Memory B cell (primary cell): ENCODE measurements at regions not wholly inside any gene's neighbourhood (a gene's known extent, or its start where the extent isn't known, plus 50 kb on each side); places are given as distances from the start of the nearest gene placed in this dataset.

Experiments
- ATAC-seq: fragments of 150-1000 bp; cut with Tn5 transposase; 2 replicates; pipeline ENCODE4 v1.10.0; 2021; ENCODE audit warnings: low read depth, mild to moderate bottlenecking, moderate library complexity
- DNase-seq, 2 donors: peaks; one replicate each; pipeline ENCODE4 v3.0.0; 2022; ENCODE audit warnings: low spot score in 2 of 2
- H3K27ac Mint-ChIP-seq: one replicate; pipeline ENCODE4 v1.8.0; 2022; ENCODE audit warnings: mild to moderate bottlenecking, moderate library complexity, mixed read lengths
- H3K27me3 Mint-ChIP-seq: one replicate; pipeline ENCODE4 v1.8.0; 2022; ENCODE audit warnings: mixed read lengths
- H3K36me3 Mint-ChIP-seq: one replicate; pipeline ENCODE4 v1.8.0; 2022; ENCODE audit warnings: mild to moderate bottlenecking, mixed read lengths
- H3K4me1 Mint-ChIP-seq: one replicate; pipeline ENCODE4 v1.8.0; 2022; ENCODE audit warnings: mixed read lengths
- H3K4me3 Mint-ChIP-seq: one replicate; pipeline ENCODE4 v1.8.0; 2022; ENCODE audit warnings: mild to moderate bottlenecking, moderate library complexity, mixed read lengths
- H3K9me3 Mint-ChIP-seq: one replicate; pipeline ENCODE4 v1.8.0; 2022; ENCODE audit warnings: mixed read lengths

GRCh38 chr4:176009254-176009653 is 56.4 kb upstream of the WDR17 start:
- H3K27me3 Mint-ChIP-seq = no peaks in the 10 kb centered on the region
- H3K4me3 Mint-ChIP-seq = no peak overlapping the region
- no peaks in the 10 kb centered on the region for H3K36me3 Mint-ChIP-seq
- H3K27ac Mint-ChIP-seq = no peak overlapping the region
- peaks cover 19% of the 10 kb centered on the region for H3K4me1 Mint-ChIP-seq
- ATAC-seq = no peak
- peaks cover 1% of the 10 kb centered on the region for H3K9me3 Mint-ChIP-seq
- no peak for DNase-seq

- Mint-ChIP-seq H3K9me3 (peaks cover 6% of the 10 kb centered on the region), H3K27ac (no peak overlapping the region)
Measured at GRCh38 chr4:176011529-176011928, 54.1 kb upstream of the WDR17 start.

GRCh38 chr4:176013476-176014247 is 52.0 kb upstream of the WDR17 start:
- H3K27ac Mint-ChIP-seq = peak overlapping the region; percentile 52
- H3K4me1 Mint-ChIP-seq = peaks cover 24% of the 10 kb centered on the region
- DNase-seq (peak in 1 of 2 donors; percentile 26), ATAC-seq (peak; percentile 94)
- H3K9me3 Mint-ChIP-seq = peaks cover 6% of the 10 kb centered on the region
- peak overlapping the region; percentile 60 for H3K4me3 Mint-ChIP-seq
- no peaks in the 10 kb centered on the region for H3K27me3 Mint-ChIP-seq
- H3K36me3 Mint-ChIP-seq = peaks cover 3% of the 10 kb centered on the region

More at GRCh38 chr4:176011529-176011928, 54.1 kb upstream of the WDR17 start:
- Mint-ChIP-seq H3K4me1 (peaks cover 24% of the 10 kb centered on the region), H3K36me3 (peaks cover 3% of the 10 kb centered on the region), H3K4me3 (no peak overlapping the region), H3K27me3 (no peaks in the 10 kb centered on the region)
- DNase-seq = no peak
- no peak for ATAC-seq

- H3K4me3 Mint-ChIP-seq = peak overlapping the region; percentile 38
- H3K4me1 Mint-ChIP-seq = peaks cover 24% of the 10 kb centered on the region
- H3K27me3 Mint-ChIP-seq = no peaks in the 10 kb centered on the region
Measured at GRCh38 chr4:176014583-176015108, 51.0 kb upstream of the WDR17 start.

More at GRCh38 chr4:176014583-176015108, 51.0 kb upstream of the WDR17 start:
- H3K9me3 Mint-ChIP-seq = peaks cover 5% of the 10 kb centered on the region
- no peak for ATAC-seq
- no peak overlapping the region for H3K27ac Mint-ChIP-seq
- peaks cover 3% of the 10 kb centered on the region for H3K36me3 Mint-ChIP-seq
- no peak for DNase-seq
